ENCODE measurements at regions not wholly inside any gene's neighbourhood (a gene's known extent, or its start where the extent isn't known, plus 50 kb on each side); places are given as distances from the start of the nearest gene placed in this dataset.
"Not testable (repeated sequence)": the region's sequence is repeated elsewhere in the genome, so short reads cannot be mapped to it uniquely, and the experiment has no call there.

- TF ChIP-seq ZFX (IDR thresholded peaks at IDR 0.05) (no peak), POLR2A (IDR thresholded peaks at IDR 0.05; ENCODE audit: borderline replicate concordance, extremely low read depth, insufficient read depth, insufficient read length) (no peak), ZNF274 (IDR thresholded peaks at IDR 0.05; ENCODE audit: low read depth, low read length) (no peak), JUND (IDR thresholded peaks at IDR 0.05) (no peak), RAD21 (IDR thresholded peaks at IDR 0.05; ENCODE audit: low read depth) (no peak), SRF (IDR thresholded peaks at IDR 0.05; ENCODE audit: low read depth) (no peak), EGR1 (IDR thresholded peaks at IDR 0.05; ENCODE audit: low read depth) (no peak), ELF1 (IDR thresholded peaks at IDR 0.05; ENCODE audit: borderline replicate concordance, low read depth) (no peak), SIN3A (IDR thresholded peaks at IDR 0.05; ENCODE audit: low read depth) (no peak), YY1 (IDR thresholded peaks at IDR 0.05; ENCODE audit: extremely low read depth, insufficient replicate concordance, low read depth, low read length) (no peak)
- TF ChIP-seq, protein P1, sequence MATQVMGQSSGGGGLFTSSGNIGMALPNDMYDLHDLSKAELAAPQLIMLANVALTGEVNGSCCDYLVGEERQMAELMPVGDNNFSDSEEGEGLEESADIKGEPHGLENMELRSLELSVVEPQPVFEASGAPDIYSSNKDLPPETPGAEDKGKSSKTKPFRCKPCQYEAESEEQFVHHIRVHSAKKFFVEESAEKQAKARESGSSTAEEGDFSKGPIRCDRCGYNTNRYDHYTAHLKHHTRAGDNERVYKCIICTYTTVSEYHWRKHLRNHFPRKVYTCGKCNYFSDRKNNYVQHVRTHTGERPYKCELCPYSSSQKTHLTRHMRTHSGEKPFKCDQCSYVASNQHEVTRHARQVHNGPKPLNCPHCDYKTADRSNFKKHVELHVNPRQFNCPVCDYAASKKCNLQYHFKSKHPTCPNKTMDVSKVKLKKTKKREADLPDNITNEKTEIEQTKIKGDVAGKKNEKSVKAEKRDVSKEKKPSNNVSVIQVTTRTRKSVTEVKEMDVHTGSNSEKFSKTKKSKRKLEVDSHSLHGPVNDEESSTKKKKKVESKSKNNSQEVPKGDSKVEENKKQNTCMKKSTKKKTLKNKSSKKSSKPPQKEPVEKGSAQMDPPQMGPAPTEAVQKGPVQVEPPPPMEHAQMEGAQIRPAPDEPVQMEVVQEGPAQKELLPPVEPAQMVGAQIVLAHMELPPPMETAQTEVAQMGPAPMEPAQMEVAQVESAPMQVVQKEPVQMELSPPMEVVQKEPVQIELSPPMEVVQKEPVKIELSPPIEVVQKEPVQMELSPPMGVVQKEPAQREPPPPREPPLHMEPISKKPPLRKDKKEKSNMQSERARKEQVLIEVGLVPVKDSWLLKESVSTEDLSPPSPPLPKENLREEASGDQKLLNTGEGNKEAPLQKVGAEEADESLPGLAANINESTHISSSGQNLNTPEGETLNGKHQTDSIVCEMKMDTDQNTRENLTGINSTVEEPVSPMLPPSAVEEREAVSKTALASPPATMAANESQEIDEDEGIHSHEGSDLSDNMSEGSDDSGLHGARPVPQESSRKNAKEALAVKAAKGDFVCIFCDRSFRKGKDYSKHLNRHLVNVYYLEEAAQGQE (IDR thresholded peaks at IDR 0.05; ENCODE audit: low read depth), result no peak
Measured at GRCh38 chr12:105499205-105499604, 168.7 kb downstream of the C12orf75 start (continued).

- H3K4me2 ChIP-seq (ENCODE audit: low read length); POLR2A ChIA-PET; BruUV-seq (replicated peaks); H4K20me1 ChIP-seq (ENCODE audit: insufficient read depth); DNase-seq (ENCODE audit: low read depth, low spot score); H3K9me3 ChIP-seq (ENCODE audit: control insufficient read depth in 1 of 2, insufficient read depth in 1 of 2, low read depth in 1 of 2, low read length in 2 of 2); RAD21 ChIA-PET (ENCODE audit: low non-redundant PET in 1 of 2, low total read pairs in 2 of 2, uncharacterized antibody in 2 of 2, unreplicated experiment in 2 of 2); ATAC-seq; H3K27ac ChIP-seq (ENCODE audit: low read depth, low read length); CTCF ChIA-PET; H3K9me2 ChIP-seq (ENCODE audit: insufficient read depth); intact Hi-C loops (cut with micrococcal nuclease); H3K36me3 ChIP-seq (ENCODE audit: control insufficient read depth in 1 of 2, insufficient read depth in 2 of 2, low read length in 2 of 2); H3K27me3 ChIP-seq (ENCODE audit: insufficient read depth, low read length); H3K4me1 ChIP-seq (ENCODE audit: control insufficient read depth in 1 of 2, insufficient read depth in 2 of 2, low read length in 2 of 2); H2AFZ ChIP-seq (ENCODE audit: low read depth, low read length, poor library complexity, severe bottlenecking); H3K4me3 ChIP-seq (replicated peaks in 1 of 2; ENCODE audit: low read depth in 1 of 2, low read length in 2 of 2); H3K79me2 ChIP-seq (ENCODE audit: insufficient read depth, low read length); H3K9ac ChIP-seq (ENCODE audit: low read length): not testable (repeated sequence)
Measured at GRCh38 chr12:105500676-105501075, 170.2 kb downstream of the C12orf75 start.
